ENCODE measurements at regions not wholly inside any gene's neighbourhood (a gene's known extent, or its start where the extent isn't known, plus 50 kb on each side); places are given as distances from the start of the nearest gene placed in this dataset.
"Not testable (repeated sequence)": the region's sequence is repeated elsewhere in the genome, so short reads cannot be mapped to it uniquely, and the experiment has no call there.

DNA sequence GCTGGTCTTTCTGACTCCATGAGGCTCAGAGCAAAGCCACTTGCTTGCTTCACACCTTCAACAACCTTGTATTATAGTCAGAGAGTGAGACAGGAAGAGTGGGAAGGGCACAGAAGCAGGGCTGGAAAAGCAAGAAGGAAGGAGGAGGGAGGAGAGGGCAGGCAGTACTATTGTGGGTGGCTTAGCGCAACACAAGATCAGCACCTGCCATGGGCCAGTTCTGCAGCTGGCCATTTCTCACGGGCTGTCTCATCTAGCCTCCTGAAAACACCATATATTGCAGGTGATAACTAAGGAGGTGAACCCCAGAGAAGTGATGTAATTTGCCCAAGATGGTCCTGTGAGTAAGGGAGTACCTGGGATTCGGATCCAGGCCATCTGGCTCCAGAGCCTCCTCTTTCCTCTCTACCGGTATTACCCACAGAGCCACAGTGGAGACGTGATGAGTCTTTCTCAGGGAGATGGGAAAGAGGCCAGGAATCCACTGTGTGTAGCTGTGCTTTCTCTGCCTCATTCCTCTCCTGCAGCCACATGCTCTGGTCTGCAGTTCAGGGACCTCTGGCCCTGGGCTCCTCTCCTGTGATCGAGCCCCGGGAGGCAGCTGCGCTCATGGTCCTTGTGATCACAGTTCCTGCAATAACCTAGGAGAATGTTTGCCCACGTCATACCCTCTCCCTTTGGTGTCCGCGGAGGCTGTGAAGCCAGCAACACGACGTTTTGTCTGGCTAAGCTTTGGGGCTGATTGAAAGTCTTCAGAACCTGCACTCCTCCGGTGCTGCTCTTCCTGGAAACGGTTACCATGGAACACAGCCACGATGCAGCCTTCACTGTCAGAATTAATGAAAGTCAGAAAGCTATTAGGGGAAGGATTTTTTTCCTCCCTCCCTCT is 178.1 kb upstream of the CCL2 start:
- DNase-seq (ENCODE audit: low read depth): no peak

DNA sequence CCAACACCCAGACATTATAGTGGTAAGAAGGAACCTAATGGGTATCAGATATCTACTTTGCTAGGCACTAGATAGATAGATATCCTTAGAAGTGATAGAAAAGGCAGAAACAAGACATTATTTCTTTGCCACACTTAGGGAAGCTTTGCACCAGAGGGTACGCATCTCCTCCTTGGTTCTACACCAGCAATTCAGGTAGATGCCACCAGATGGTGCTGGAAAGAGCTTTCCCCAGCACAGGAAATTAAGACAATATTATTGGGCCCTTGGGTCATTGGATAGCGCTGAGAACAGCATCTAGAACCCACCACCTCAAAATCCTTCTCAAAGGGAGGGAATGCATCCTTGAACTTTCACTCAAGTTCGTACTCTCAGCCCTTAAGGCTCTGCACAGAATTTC is 173.8 kb upstream of the CCL2 start:
- DNase-seq (ENCODE audit: low read depth): no peak

DNA sequence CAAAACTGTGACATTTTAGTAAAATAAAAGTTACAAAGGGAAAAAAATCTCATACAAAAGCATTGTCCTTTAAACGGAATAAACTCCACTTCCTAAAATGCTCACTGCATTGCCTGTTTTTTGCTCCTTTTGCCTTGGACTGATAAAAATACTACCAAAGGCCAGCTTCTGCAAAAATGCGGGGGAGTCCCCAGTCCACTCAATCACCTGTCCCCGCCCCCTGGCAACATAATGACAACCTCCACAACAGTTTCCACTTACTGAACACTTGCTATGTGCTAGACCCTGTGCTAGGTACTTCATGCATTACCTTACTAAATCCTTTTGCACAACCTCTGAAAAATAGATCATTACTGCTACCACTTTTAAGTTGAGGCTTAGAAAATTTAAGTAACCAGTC is 172.7 kb upstream of the CCL2 start:
- no peak for DNase-seq (ENCODE audit: low read depth)

DNA sequence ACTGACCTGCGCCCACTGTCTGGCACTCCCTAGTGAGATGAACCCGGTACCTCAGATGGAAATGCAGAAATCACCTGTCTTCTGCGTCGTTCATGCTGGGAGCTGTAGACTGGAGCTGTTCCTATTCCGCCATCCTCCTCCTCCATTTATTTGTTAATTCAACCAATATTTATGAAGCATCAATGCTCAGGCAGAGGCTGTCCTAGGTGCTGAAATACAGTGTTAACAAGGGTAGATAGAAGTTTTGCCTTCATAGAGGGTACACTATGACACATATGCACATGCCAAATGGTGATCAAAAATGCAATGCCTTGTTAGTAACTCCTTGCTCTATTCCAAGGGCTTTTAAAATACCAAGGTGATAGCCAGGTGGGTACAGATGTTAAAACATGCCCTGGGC is 166.0 kb upstream of the CCL2 start:
- DNase-seq (ENCODE audit: low read depth): not testable (repeated sequence)

DNA sequence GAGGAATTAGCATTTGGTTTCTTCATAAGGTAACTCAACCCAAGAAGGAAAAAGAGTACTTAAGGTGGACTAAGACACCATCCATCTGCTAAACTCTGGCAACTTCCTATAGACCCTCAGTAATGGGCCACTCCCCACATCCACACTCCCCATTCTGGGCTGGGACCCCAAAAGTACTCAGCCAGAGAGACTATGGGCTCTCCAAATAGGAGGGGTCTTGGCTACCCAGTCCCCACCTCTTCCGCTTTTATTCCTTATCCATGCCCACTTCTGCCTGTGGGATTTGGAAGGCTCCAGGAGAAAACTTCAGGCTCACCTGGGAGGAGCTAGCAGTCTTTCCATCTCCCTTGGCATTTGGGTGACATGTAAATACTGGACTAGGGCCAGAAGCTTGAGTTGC is 164.5 kb upstream of the CCL2 start:
- DNase-seq (ENCODE audit: low read depth): no peak

DNA sequence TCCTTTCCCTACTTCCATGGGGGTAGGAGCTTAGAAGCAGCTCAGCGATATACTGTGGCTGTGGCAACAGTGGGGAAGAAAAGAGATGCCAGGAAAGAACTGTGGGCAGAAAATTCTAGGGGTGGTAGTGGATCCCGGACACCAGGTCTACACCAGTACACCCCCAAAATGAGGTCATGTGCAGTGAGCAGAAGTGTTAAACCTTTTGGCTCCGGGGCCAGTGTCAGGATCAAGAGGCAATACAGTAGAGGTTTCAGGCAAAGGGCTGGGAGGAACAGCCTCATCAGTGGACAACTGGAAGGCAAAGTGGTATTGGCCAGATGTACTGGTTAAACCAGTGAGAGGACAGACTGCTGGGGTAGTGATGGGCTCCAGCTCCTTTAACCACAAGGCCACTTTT is 163.1 kb upstream of the CCL2 start:
- no peak for DNase-seq (ENCODE audit: low read depth)

DNA sequence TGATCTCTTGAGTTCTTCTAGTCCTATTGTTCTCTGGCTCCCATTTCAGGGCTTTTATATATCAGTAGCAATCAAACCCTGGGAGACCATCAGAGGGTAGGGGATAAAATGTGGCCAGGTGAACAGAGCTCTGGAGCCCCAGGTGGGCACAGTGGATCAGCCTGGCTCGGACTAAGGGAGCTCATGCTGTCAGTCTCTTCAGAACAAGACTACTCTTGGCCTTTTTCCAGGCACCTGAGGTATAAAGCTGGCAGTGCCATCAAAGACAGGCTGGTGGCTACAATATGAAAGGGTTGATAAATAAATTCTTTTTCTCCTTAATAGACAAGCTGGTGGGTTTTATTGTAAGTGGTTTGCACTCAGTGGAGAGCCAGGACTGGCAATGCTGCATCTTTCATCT is 160.0 kb upstream of the CCL2 start:
- no peak for DNase-seq (ENCODE audit: low read depth)

DNA sequence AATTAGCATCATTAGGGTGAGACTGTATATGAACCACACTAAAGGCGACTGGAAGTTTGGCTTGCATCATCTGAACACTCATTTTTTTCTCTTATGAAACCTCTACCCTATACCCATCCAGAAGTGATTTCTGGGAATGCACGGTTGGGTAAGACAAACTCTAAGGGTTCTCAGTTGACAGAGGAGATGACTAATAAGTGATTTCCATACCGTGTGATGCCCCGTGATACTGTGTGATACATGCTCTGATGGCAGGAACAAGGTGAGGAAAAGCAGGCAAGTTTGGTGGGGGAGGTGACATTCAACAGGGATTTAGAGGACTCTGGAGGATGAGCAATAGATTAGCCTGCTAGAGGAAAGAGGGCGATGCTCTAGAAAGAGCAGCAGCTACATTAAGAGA is 156.4 kb upstream of the CCL2 start:
- no peak for DNase-seq (ENCODE audit: low read depth)

DNA sequence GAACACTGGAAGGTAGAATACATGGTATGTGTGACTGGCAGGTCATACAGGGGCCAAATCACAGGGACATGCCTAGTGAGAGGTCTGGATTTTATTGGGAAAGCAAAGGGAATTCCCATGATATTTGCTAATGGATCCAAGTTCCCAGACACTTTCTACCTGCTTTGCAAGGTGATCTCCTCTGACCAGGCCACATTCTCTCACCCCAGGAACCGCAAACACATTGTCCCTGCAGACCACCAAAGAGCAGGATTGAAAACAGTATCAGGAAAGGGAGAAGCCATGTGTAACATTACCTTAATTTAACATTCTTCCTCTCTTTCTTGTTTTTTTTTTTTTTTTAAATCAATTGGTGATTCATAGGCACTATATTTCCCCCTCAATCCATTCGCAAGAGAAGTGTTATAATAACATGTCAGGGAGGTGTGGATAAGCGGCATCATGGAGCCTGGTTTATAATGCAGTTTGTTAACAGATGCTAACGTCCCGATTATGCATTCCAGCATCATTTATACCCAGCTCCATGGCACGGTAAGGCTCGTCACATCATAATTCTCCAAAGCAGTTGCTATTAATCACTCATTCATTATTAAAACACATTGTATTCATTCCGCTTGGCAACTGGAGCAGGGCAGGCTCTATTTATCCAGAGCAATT is 155.1 kb upstream of the CCL2 start:
- DNase-seq (ENCODE audit: low read depth): no peak

DNA sequence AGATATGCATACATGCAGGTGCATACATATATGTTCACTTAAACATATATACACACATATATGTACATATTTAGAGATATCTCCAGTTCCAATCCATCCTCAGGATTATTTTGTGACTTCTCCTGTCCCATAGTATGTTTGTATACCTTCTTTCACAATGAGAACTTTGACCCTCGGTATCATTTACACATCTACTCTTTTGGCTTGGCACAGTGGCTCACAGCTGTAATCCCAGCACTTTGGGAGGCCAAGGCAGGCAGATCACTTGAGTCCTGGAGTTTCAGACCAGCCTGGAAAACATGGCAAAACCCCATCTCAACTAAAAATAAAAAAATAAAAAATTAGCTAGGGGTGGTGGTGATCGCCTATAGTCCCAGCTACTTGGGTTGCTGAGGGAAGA is 148.1 kb upstream of the CCL2 start:
- no peak for DNase-seq (ENCODE audit: low read depth)

DNA sequence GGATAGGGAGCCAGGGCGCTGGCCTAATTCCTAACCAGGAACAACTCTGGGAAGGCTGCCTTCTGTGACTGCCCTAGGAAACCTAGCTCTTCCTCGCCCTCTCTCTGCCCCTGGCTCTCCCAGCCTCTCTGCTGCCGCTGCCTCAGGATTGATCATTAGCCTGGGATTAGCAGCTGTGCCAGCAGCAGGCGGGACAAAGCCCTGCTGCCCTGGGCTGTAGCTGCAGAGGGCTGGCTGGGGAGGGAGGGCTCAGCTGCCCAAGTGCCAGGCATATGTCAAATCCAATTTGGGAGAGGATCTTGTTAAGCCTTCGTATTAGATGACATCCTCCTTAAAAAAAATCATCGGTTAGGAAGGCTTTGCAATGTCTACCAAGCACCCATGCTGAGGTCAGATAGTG is 144.8 kb upstream of the CCL2 start:
- no peak for DNase-seq (ENCODE audit: low read depth)

DNA sequence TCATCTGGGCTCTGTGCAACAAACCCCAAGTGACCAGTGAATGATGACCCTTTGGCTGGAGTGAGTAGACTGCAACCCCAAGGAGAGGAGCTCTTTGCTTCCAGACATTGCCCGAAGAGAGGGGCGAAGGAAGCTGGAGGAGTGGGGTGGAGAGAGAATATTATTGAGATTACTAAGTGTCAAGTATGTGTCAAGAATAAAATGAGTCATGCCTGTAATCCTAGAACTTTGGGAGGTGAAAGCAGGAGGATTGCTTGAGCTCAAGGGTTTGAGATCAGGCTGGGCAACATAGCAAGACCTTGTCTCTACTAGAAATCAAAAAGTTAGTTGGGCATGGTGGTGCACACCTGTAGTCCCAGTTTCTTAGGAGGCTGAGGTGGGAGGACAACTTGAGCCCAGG is 142.0 kb upstream of the CCL2 start:
- DNase-seq (ENCODE audit: low read depth): no peak

DNA sequence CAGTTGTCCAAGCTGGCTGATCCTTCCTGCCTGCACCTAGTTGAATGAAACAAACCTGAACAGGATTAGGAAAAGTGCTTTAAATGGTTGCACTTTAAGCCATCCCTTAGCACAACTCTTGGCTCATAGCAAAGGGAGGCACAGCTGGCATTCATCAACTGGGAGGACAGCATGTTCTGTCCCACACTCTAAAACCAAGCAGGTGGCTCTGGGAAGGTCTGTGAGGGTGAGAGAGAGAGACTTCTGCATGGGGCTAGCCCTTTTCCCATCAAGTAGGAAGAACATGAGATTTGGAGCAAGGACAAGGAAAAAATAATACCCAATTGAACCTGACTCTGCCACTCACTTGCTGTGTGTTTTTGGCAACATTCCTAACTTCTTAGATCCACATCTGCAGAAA is 140.9 kb upstream of the CCL2 start:
- DNase-seq (ENCODE audit: low read depth): no peak

DNA sequence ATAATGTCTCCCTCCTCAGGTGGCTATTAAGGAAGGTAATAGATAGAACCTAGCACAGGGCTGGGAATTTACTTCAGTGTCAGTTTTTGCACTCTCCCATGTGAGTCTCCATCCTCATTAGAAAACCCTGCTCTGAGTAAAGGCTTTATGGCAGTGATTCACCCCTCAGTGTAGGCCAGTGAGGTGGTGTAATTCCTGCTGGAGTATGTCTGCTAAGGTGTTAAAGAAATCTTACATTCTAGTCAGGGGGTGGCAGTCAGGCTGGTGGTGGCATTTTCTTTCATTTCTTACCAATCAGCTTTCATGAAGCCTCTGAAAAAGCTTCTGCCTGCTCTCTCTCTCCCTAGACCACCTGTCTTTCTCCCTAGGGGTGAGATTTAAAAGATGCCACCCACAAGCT is 138.8 kb upstream of the CCL2 start:
- no peak for DNase-seq (ENCODE audit: low read depth)

DNA sequence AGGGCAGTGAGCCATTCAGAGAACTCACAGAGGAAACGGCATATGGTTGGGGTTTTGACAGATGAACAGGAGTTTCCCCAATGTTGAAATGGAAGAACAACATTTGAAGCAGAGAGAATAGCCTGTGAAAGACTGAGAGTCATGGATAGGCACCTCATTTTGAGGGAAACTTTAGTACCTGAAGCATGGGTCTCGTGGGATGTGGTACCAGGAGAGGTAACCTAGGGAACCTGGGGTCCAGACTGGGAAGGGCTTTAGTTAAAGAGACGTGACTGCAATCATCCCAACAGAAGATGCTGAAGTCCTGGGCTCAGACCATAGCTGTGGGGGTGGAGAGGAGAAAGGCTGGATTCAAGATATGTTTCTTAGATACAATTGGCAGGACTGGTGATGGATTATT is 137.8 kb upstream of the CCL2 start:
- no peak for DNase-seq (ENCODE audit: low read depth)

DNA sequence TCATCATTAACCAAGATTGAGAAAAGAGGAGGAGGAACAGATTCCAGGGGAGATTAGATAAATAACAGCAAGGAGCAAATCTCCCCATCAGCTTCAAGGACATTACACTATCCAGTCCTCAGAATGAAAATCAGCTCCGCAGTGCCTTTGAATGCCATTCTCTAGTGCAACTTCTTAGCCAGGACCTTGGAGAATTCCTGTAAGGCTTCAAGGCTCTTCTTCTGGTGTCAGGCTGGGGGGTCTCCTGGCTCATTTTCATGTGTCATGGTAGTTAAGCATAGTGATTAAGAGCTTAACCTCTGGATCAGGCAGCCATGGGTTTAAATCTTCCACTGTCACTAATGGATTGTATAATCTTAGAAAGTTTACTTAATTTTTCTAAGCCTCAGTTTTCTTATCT is 137.3 kb upstream of the CCL2 start:
- no peak for DNase-seq (ENCODE audit: low read depth)

DNA sequence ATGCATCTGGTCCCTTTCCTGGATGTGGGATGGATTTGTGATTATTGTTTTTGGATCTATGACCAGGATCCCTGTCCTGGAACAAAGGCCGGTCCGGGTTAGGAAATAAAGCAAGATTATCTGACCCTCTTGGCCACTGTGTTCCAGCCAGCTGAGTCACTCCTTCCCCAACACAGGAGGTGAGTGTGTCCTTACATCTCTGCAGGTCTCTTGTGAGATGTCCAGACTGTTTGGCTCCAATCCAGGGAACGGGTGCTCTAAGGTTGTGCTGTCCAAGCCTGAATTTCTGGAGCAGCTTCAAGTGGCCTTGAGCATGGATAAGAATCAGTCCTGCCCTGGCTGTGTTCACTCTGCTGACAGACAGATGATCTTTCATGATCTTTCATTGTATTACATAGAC is 136.5 kb upstream of the CCL2 start:
- DNase-seq (ENCODE audit: low read depth): no peak

DNA sequence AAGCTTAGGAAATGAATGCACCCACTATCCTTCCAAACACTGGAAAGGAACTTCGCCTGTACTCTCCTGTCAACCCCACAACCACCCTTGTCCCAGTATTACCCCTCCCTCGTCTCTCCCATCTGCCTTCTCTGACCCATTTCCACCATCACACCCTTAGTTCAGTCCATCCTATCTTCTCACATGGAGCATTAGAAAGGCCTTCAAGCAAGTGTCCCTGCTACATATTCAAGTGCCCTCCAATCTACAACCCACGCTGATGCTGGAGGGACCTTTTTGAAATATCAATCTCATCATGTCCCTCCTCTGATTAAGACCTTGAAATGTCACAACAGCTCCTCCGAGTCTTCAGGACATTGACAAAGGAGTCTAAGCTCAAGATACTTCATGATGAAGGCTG is 133.8 kb upstream of the CCL2 start:
- DNase-seq (ENCODE audit: low read depth): no peak

DNA sequence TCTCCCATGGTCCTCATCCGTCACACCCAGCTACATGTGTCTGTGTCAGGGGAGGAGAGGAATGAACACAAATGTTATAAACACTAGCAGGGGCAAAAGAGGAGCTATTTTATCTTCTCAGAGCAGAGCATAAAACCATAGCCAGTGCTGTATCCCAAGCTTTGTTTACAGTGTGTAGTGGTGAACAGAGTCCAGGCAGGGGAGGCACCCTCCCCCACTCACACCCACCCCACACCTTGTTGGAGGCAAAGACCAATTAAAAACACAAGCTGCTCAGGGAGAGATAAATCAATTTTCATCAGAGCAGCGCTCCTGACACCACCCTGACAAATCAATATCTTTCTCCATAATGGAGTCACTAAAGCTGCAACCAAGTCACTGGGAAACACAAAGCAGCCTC is 132.6 kb upstream of the CCL2 start:
- no peak for DNase-seq (ENCODE audit: low read depth)

DNA sequence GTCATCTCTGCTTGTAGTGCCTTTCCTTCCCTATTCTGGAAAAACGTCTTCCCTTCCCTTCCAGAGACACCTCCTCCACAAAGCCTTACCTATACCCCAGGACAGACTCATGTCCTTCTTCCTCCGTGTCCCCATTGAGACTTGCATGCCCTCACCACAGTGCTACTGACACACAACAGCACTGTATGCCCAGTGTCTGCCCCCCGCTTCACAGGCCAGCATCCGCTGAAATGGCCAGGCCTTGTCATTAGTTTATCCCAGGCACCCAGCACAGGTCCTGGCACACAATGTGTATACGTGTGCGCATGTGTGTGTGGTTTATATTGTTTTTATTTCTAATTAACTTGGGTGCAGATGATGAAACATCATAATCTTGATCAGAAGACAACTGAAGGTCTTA is 130.1 kb upstream of the CCL2 start:
- DNase-seq (ENCODE audit: low read depth): no peak

DNA sequence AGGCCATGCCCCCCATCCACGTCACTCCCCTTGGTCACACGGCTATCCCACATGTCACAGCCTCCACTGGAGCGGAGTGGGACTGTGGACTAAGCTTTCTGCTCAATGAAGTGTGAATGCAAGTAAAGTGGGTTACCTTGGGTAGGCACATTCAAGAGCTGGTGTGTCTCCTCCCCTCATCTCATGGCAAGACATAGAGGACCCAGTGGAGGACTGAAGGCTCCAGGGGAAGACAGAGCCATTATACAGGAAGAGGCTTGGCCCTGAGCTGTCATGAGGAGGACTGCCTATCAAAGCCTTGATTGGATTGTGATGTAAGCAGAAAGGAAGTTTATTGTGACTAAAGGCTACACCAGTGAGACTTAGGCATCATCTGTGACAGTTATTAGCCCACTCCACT is 129.2 kb upstream of the CCL2 start:
- no peak for DNase-seq (ENCODE audit: low read depth)

DNA sequence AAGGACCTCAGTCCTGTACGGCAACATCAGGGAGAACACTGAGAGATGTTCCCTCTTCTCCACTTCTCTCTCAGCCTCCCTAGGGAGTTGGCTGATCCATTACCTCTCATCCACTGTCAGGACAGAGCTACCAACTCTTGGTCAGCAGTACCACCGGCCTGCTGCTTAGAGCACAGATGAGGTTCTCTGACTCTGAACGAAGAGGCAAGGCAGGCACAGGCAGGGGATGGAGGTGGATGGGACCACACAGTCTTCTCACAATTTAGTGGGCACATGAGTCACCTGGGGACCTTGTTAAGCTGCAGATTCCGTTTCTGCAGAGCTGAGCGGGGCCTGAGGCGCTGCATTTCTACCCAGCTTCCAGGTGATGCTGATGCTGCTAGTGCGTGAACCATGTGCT is 128.6 kb upstream of the CCL2 start:
- no peak for DNase-seq (ENCODE audit: low read depth)

DNA sequence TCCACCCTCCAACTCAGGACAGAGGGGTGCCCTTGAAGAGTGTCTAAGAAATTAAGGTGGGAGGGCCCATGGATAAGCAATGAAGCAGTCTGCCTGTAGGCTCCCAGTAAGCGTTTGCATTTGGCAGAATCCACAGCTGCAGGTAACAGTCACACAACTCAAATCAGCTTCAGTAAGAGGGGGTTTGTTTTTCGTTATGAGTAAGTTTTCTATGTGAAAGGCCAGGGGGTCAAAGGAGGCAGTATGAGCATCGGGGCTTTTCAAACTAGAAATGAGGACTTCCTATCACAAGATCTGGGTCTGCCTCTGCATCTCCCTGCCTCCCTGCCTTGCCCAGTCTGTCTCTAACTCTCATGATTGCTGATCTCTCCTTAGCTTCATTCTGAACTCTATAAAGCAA is 128.1 kb upstream of the CCL2 start:
- no peak for DNase-seq (ENCODE audit: low read depth)

DNA sequence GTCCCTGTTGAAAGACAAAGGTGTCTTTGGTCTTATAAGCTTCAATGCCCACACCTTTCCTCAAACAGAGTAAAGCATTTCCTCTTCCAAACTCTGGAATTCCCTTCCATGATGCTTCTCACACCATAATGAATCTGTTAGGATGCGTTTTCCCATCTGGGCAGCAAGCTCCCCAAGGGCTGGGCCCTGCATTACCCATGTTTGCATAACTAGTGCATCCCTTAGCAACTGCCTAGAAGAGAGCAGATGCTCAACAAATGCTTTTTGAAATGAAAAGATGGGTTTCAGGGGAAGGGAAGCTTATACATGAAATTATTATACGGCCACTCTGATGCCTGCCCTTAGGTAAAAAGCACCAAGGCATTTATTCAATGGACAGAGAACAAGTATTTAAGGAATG is 124.5 kb upstream of the CCL2 start:
- DNase-seq (ENCODE audit: low read depth): no peak
